ENCODE measurements at regions not wholly inside any gene's neighbourhood (a gene's known extent, or its start where the extent isn't known, plus 50 kb on each side); places are given as distances from the start of the nearest gene placed in this dataset.

GRCh38 chr6:166046982-166047381 is 120.7 kb downstream of the TBXT start:
- DNase-seq, result no peak

GRCh38 chr6:166046226-166046625 is 121.4 kb downstream of the TBXT start:
- DNase-seq, result no peak

- DNase-seq, result no peak
Measured at GRCh38 chr6:166045860-166046200, 121.8 kb downstream of the TBXT start.

- DNase-seq, result no peak
Measured at GRCh38 chr6:166045173-166045859, 122.3 kb downstream of the TBXT start.

- DNase-seq, result no peak
Measured at GRCh38 chr6:166041277-166041676, 126.4 kb downstream of the TBXT start.

- DNase-seq, result no peak
Measured at GRCh38 chr6:166040292-166040691, 127.4 kb downstream of the TBXT start.

GRCh38 chr6:166036316-166037095 is 131.1 kb downstream of the TBXT start:
- DNase-seq, result no peak

GRCh38 chr6:166032366-166033200 is 135.1 kb downstream of the TBXT start:
- DNase-seq, result no peak

- DNase-seq, result no peak
Measured at GRCh38 chr6:166031275-166031674, 136.4 kb downstream of the TBXT start.

- DNase-seq, result no peak
Measured at GRCh38 chr6:166029506-166029905, 138.1 kb downstream of the TBXT start.

- DNase-seq, result no peak
Measured at GRCh38 chr6:166027761-166028160, 139.9 kb downstream of the TBXT start.

- no peak for DNase-seq
Measured at GRCh38 chr6:166026586-166027126, 141.0 kb downstream of the TBXT start.

- no peak for DNase-seq
Measured at GRCh38 chr6:166025149-166025898, 142.3 kb downstream of the TBXT start.

- no peak for DNase-seq
Measured at GRCh38 chr6:166024252-166024651, 143.4 kb downstream of the TBXT start.

GRCh38 chr6:166023273-166023989 is 144.2 kb downstream of the TBXT start:
- no peak for DNase-seq

- no peak for DNase-seq
Measured at GRCh38 chr6:166021429-166021828, 146.2 kb downstream of the TBXT start.

- no peak for DNase-seq
Measured at GRCh38 chr6:166019214-166019613, 148.4 kb downstream of the TBXT start.

GRCh38 chr6:166017032-166017635 is 150.5 kb downstream of the TBXT start:
- DNase-seq, result no peak

GRCh38 chr6:166014966-166015365 is 152.7 kb downstream of the TBXT start:
- DNase-seq, result no peak

GRCh38 chr6:166010136-166010960 is 157.3 kb downstream of the TBXT start:
- no peak for DNase-seq
